Astrocyte of the spinal cord (primary cell): ENCODE measurements at regions not wholly inside any gene's neighbourhood (a gene's known extent, or its start where the extent isn't known, plus 50 kb on each side); places are given as distances from the start of the nearest gene placed in this dataset.

Experiments used
- DNase-seq: peaks from one replicate; pipeline ENCODE4 v3.0.0; 2011; ENCODE audit warnings: low read depth, low spot score
- H3K4me3 ChIP-seq: 2 replicates; pipeline ENCODE4 v1.5.1; 2011; ENCODE audit warnings: low read depth, mild to moderate bottlenecking, low read length, moderate library complexity
- CTCF ChIP-seq: IDR thresholded peaks from 2 replicates; pipeline ENCODE4 v1.5.1; 2012; ENCODE audit warnings: low read depth, mild to moderate bottlenecking, low read length, inconsistent platforms
- in situ Hi-C: cut with HindIII; loops from 2 replicates; pipeline ENCODE4 v1.10.0; 2017; ENCODE audit warnings: low sequenced_read_pairs

- no peak overlapping the region for H3K4me3 ChIP-seq
- no peak for TF ChIP-seq CTCF
- DNase-seq: no peak
- in situ Hi-C loops: no loop called here
These were observed 162.6 kb downstream of the QPCT start for GRCh38 chr2:37507051-37507410.

- in situ Hi-C loops: no loop called here
- no peak for TF ChIP-seq CTCF
- no peak overlapping the region for H3K4me3 ChIP-seq
- no peak for DNase-seq
These were observed 163.3 kb downstream of the QPCT start for GRCh38 chr2:37507703-37508102.

GRCh38 chr2:37512971-37513370 is 158.5 kb downstream of the CDC42EP3 start:
- in situ Hi-C loops: no loop called here

GRCh38 chr2:37523814-37524362 is 147.6 kb downstream of the CDC42EP3 start:
- TF ChIP-seq CTCF: no peak
- H3K4me3 ChIP-seq: no peak overlapping the region
- DNase-seq: peak; percentile 57
- in situ Hi-C loops: no loop called here

More at GRCh38 chr2:37512971-37513370, 158.5 kb downstream of the CDC42EP3 start:
- no peak for DNase-seq
- H3K4me3 ChIP-seq: no peak overlapping the region
- no peak for TF ChIP-seq CTCF

- in situ Hi-C loops: no loop called here
These were observed 145.1 kb downstream of the CDC42EP3 start for GRCh38 chr2:37526323-37526722.

GRCh38 chr2:37526856-37527255 is 144.6 kb downstream of the CDC42EP3 start:
- no peak for TF ChIP-seq CTCF
- in situ Hi-C loops: no loop called here
- H3K4me3 ChIP-seq: no peak overlapping the region
- DNase-seq: no peak

More at GRCh38 chr2:37526323-37526722, 145.1 kb downstream of the CDC42EP3 start:
- H3K4me3 ChIP-seq: no peak overlapping the region
- TF ChIP-seq CTCF: no peak
- DNase-seq: no peak

GRCh38 chr2:37527361-37527760 is 144.1 kb downstream of the CDC42EP3 start:
- in situ Hi-C loops: no loop called here
- DNase-seq: no peak
- no peak overlapping the region for H3K4me3 ChIP-seq
- no peak for TF ChIP-seq CTCF
